Stimulated activated CD4-positive, alpha-beta T cell treated with anti-CD3 and anti-CD28 coated beads, Interleukin-1b, Interleukin-23, amount 100 ng/mL, for 1 hour (primary cell): ENCODE measurements at regions not wholly inside any gene's neighbourhood (a gene's known extent, or its start where the extent isn't known, plus 50 kb on each side); places are given as distances from the start of the nearest gene placed in this dataset.
"Not testable (repeated sequence)": the region's sequence is repeated elsewhere in the genome, so short reads cannot be mapped to it uniquely, and the experiment has no call there.

ENCODE experiments used
- DNase-seq, 2 donors: peaks; one replicate each; pipeline ENCODE4 v3.0.0-alpha.2; 2020; ENCODE audit warnings: low read depth in 2 of 2

GRCh38 chr1:5151511-5151910 is 497.1 kb downstream of the AJAP1 start:
- no peak for DNase-seq

DNA sequence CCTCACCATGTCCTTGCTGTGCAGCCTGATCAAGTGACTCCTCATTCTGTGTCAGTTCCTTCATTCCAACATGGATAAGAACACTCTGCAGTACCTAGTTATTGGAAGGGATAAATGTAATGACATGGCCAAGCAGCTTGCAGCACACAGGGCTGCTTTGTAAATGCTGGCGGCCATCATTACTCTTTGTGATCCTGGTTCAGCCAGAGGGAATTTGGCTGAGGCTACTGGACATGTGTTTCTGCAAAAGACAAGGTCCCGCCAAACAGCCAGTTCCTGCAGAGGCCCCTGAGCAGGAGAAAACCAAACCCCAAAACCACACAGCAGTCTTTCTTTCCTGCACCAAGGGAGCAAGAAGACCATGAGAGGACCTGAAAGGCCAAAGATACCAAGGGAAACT is 495.8 kb downstream of the AJAP1 start:
- no peak for DNase-seq

DNA sequence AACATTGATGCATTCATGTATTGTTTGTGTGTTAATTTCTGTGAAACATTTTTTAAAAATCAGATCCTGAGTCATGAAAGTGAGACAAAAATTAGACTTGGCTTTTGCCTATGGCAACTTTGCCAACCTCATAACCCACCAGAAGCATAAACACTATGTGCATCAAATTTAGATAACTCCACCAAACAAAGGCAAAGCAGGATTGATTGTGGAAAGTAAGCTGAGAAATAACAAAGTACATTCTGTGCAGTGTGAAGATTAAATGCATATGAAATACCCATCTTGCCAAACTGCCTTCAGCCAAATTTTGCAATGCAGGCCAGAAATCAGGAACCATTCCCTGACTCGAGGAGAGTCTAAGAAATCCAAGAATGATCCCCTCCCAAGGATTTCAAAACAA is 493.4 kb downstream of the AJAP1 start:
- no peak for DNase-seq

DNA sequence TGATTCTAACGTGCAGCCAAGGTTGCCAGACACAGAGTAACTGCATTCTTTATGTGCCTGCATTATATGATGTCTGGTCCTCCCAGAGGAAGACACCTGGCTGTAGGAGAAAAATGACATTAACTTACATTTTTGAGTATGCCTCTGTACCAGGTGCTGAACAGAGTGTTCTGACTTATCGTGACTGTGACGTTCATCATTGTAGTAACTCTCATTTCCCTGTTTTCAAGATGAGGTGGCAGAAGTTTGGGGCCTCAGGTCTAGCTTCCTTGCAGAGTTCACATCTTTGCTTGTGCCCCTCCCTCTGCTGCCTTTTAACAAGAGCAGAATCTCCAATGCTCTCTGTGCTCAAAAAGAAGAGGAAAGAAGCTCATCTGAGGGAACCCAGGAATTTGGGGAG is 488.0 kb downstream of the AJAP1 start:
- no peak for DNase-seq

- DNase-seq: no peak
These were observed 487.3 kb downstream of the AJAP1 start for GRCh38 chr1:5141750-5142149.

- no peak for DNase-seq
These were observed 486.6 kb downstream of the AJAP1 start for GRCh38 chr1:5140962-5141361.

- DNase-seq: no peak
These were observed 485.7 kb downstream of the AJAP1 start for GRCh38 chr1:5140136-5140535.

DNA sequence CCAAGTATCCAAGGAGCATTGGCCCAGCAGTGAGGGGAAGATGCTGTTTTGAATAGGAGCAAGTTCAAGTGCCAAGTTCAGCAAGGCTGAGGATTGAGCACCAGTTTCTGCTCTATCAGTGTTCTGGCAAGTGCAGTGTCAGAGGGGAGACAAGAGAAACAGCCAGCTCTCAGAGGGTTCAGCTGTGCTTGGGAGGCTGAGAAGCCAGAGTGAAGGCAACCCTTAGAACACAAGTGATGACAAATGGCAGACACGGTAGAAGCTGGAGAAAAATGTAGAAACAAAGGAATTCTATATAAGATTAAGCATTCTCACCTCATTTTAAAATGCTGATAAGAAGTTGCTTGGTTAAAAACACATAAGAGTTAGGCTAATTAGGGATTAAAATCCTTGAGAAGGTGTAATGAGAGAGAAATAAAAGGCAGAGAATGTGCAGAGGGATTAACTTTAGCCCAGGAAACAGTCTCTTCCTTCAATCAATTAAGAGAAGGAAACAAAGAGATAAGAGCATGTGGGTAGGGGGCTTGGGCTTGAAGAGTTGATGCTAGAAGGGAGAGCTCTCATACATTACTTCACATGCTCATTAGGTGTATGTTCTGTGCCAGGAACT is 475.4 kb downstream of the AJAP1 start:
- no peak for DNase-seq

- no peak for DNase-seq
These were observed 470.8 kb downstream of the AJAP1 start for GRCh38 chr1:5125208-5125607.

GRCh38 chr1:5120559-5120958 is 466.1 kb downstream of the AJAP1 start:
- DNase-seq: no peak

DNA sequence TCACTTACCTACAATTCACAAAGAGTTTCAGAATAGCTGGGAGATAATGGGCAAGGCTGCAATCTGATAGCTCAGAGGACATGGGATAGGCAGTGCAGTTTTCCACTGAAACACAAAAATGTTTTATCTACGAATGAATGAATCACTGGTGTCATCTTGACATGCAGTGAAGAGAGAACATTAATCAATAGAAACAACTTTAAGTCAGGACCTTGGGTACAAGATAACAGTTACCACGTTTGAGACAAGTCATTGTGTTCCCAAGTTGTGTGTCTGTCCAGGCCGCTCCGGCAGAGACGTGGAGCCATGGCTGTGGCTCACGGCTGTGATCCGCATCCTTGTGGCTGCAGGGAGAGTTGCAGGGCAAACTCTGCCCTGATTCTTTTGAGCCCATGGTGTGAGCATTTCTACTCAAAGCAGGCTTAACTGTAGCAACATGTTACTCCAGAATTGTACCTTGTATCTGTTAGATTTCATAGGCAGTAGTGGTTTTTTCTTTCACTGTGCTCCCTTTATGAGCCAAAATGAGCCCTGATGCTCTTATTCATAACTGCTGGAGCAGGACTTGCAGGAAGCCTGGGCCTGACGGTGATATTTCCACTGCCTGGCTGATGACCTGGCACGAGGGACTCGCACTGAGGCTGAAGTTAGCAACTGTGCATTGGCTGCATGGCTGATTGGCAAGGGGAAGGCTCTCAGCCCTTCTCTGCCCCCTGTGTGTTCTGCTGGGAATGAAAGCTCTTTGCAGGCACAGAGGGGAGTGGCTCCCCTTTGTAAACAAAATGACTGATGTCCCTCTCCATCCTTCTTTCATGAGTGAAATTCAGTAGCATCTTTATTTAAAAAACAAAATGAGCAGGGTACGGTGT is 465.2 kb downstream of the AJAP1 start:
- no peak for DNase-seq

DNA sequence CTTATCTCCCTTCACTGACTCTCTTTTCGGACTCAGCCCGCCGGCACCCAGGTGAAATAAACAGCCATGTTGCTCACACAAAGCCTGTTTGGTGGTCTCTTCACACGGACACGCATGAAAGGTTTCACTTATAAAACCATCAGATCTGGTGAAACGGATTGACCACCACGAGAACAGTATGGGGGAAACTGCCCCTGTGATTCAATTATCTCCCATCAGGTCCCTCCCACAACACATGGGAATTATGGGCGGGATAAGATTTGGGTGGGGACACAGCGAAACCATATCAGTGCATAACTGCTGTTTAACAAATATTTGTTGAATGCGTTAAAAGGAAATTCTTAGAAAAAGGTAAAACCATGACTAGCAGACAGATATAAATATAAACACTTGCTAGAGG is 464.4 kb downstream of the AJAP1 start:
- DNase-seq: not testable (repeated sequence)

GRCh38 chr1:5118292-5118691 is 463.9 kb downstream of the AJAP1 start:
- DNase-seq: not testable (repeated sequence)

- no peak for DNase-seq
These were observed 457.2 kb downstream of the AJAP1 start for GRCh38 chr1:5111581-5111980.

- no peak for DNase-seq
These were observed 456.1 kb downstream of the AJAP1 start for GRCh38 chr1:5110508-5110907.

GRCh38 chr1:5109633-5110032 is 455.2 kb downstream of the AJAP1 start:
- no peak for DNase-seq

- DNase-seq: no peak
These were observed 454.3 kb downstream of the AJAP1 start for GRCh38 chr1:5108740-5109139.

DNA sequence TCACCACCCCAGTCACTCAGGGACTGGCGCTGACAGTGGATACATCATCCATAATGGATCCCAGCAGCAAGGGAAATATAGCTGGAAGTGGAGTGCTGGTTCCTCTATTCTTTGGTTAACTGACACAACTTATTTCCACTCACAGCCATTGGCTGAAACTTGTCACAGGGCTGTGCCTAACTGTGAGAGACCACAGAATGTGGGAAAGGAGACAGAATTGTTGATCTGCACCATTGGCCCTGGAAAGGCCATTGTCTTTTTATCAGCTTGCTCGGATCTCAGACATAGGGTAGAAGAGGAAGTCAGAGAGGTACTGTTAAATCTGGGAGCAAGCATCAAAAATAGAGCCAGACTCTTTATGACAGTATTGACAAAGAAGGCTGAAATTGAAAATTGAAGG is 451.3 kb downstream of the AJAP1 start:
- no peak for DNase-seq

DNA sequence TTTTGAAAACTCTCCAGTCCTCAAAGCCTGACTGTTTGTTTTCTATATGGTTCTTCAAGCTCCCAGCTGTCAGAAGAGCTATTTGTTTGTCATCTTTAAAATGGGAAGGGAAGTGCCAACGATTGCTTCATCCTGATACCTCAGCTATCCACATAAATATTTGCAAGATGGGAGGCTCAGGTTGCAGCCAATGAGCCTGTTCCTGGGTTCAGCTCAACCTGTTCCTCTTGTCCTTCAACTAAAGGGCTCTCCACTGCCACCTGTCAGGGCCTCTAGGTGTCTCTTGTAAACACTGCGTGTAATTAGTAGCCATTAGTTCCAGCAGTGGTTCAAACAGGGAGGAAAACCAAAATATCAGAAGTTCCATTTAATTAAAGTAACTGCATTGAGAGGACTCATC is 445.1 kb downstream of the AJAP1 start:
- DNase-seq: no peak

DNA sequence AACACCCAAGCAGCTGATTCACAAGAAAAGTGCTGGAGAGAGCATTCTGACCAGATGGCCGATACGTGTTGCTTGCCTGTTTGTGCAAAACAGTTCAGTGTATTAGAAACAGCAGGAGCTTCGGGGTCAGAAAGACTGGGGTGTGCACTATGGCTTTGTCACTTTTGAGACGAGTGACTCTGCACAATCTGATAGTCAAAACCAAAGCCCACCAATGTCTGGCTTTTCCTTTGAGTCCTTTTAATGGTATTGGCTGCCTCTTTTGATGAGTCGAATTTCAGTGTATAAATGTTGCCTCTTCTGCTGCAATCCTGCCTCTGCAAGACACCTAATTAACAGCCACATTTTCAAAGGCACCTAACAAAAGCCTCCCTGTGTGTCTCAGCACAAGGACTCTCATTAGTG is 444.6 kb downstream of the AJAP1 start:
- no peak for DNase-seq

GRCh38 chr1:5093042-5093441 is 438.6 kb downstream of the AJAP1 start:
- DNase-seq: no peak

GRCh38 chr1:5084676-5085075 is 430.3 kb downstream of the AJAP1 start:
- no peak for DNase-seq

- DNase-seq: no peak
These were observed 412.8 kb downstream of the AJAP1 start for GRCh38 chr1:5067246-5067645.

DNA sequence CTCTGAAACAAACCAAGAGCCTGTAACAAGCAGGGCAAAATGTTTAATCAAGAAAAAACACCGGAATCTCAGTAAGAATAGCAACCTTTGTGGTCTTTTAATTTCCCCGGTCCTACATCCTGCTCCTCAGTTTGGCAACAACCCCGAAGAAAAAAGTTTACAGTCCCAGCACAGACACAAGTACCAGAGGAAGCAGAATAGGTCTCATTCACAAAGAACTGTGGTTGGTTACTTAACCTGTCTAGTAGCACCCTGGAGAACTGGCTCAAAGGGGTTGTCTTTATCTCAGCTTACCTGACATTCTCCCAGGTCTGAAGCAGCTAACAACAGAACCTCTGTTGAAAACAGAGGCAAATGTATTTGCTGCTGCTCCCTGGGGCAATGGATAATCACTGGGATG is 399.3 kb downstream of the AJAP1 start:
- no peak for DNase-seq
